GM19452 (cell line): ENCODE measurements at regions not wholly inside any gene's neighbourhood (a gene's known extent, or its start where the extent isn't known, plus 50 kb on each side); places are given as distances from the start of the nearest gene placed in this dataset.

Source experiments
- ATAC-seq: cut with Tn5 transposase; IDR thresholded peaks from one replicate; pipeline ENCODE4 v1.9.1; 2021; ENCODE audit not compliant: unreplicated experiment

DNA sequence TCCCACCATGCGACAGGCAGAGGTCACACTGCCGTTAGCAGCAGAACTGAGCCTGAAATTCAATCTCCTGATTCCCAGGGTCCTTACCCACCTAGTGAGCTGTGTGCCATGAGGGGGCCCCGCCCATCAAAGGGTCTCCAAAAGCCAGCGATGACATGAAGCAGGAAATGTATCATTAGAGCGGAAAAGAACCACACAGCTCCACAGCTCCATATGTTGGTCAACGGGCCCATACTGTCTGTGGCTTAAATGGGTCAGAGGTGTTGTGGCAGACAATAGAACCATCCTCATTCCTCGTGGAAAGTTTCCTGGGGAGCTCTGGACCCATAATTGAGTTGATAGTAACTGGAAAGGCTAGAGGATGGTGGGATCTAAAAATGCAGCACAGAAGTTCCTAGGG lies 68.1 kb upstream of the PODXL start:
- no peak for ATAC-seq

DNA sequence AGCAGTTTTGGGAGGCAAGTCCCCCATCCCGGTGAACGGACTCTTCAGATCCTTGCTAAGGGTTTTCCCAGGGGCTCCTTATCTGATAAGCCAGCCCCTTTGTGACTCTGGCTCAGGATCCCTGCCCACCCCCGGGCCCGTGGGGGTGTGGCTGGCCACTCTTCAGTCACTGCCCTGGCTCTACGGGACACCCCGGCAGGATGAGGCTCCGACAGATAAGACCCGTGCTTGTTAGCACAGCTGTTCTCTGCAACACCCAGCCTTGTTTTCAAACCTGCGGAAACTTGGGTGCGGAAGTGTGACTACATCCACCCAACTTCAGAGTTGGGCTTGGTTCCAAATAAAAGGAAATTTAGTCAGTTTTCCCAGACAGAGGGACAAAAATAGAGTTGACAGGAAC lies 66.7 kb upstream of the PODXL start:
- ATAC-seq = no peak

DNA sequence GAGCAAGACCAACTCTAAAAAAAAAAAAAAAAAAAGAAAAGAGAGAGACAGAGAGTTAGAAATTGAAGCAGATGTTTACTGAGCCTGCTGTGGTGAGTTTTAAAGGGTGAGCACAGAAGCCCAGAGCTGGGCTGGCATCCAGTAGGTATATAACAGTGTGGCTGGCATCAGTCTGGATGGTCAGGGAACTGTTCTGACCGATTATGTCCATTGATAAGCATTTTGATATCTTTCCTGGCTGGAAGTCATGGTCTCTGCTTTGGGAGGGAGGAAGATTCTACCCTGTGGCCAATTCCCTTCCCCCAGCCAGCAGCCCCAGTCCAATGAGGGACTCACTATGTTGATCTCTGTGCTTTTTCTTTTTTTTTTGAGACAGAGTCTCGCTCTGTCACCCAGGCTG lies 65.2 kb upstream of the PODXL start:
- no peak for ATAC-seq

DNA sequence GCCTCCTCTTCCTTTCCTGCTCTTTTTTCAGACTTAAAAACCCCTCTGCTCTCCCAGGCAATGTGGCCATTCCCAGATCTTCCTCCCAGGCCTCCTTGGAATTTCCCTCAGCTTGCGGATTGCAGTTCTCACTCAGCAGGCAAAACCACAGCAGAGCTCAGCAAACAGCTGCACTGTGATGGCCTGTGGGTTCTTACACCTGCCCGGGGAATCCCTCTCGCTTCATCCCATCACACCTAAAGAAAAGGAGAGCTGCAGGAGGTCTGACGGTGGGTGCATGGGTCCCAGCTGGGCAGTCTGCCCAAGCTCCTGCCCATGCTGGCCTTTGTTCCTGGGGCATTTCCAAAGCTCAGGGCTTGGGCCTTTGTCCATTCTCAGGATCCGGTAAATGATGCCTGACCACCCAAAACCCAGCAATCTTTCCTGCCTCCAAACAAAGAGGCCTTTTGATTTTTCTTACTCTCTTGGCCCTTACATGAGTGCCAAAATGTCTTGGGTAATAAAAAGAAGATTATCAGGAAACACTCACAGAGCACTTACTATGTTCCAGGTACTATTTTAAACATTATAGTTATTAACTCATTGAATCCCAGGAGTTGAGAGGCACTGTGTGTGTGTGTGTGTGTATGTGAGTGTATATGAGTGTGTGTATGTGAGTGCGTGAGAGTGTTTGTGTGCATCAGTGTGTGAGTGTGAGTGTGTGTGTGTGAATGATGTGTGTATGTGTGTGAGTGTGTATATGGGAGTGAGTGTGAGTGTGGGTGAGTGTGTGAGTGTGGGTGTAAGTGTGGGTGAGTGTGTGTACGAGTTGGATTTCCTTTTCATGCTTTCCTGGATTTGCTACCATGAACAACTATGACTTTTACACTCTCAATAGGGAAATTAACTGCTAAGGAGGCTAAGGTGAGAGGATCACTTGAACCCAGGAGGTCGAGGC lies 64.5 kb upstream of the PODXL start:
- ATAC-seq = no peak

DNA sequence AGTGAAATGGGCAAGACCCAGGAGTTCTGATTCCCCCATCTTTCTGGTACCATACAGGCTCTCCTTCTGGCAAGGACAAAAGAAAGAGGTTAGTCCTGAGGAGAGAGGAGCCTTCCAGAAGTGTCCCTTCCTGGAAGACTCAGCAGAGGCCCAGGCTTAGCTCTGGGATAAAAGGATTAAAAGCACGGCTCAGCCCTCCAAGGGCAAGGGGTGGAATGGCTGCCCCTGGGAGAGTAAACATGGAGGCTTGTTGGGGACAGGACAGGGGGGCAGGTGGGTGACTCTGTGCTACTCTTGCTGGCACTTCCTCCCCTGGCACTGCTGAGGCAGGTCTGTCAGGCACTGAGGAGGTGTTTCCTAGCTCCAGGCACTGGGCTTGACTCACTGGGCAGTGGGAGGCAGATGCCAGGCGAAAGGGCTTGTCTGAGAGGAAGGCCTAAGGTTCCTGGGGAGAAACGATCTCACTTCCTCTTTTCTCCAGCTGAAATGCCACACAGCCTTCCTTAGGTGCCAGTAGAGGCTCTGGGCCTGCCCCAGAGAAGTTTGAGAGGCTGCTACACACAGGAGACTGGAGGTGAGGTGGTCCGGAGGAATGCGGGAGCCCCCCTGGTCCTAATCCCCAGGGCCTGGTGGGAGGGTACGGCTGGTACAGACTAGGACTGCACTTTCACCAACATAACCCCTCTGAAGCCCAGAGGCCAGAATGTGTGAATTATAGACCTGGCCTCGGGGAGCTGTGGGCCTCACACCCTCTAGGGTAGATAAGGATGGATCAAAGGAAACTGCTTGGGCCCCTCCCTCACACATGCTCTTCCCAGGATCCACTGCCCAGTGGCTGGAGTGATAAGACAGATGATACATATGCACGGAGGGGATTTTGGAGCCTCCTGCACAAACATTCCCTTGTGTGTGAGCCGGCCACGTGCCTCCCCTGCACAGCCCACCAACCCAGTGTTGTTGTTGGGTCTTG lies 63.2 kb upstream of the PODXL start:
- no peak for ATAC-seq

DNA sequence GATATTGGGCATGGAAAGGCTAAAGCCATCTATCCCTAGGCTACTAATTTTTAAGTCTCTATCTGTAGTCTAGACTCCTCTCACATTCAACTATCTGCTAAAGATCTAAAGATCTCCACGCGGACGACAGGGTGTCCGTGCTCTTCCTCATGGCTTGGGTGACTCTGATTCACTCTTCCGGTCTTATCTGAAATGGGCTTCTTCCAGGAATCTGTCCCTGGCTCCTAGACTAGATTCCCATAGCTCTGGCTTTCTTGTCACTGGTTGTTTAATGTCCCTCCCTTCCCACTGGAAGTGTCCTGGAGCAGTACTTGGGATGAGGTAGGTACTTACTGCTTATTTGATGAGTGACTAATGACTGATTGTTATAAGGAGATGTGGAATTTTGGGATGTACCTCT lies 62.0 kb upstream of the PODXL start:
- ATAC-seq = no peak

DNA sequence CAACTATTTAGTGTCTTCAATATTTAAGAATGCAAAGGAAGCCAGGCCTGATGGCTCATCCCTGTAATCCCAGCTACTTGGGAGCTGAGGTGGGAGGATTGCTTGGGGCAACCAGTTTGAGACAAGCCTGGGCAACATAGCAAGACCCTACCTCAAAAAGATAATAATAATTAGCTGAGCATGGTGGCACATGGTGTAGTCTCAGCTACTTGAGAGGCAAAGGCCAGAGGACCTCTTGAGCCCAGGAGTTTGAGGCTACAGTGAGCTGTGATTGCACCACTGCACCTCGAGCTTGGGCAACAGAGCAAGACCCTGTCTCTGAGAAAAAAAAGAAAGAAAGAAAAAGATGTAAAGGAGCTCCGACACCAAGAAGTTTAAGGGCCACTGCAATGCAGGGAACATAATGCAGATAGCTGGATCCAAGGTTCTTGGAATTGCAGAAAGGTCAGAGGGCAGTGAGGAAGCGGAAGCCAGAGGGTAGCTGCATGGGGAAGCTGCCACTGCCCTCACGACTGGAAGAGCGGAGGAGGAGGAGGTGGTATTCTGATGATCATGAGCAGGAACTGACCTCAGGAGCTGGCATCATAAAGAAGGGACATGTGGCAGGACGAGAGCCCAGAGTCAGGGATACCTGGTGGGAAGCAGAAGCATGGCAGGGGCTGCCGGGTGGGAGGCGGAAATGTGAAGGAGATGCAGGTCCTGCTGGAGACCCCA lies 60.2 kb upstream of the PODXL start:
- ATAC-seq = no peak

DNA sequence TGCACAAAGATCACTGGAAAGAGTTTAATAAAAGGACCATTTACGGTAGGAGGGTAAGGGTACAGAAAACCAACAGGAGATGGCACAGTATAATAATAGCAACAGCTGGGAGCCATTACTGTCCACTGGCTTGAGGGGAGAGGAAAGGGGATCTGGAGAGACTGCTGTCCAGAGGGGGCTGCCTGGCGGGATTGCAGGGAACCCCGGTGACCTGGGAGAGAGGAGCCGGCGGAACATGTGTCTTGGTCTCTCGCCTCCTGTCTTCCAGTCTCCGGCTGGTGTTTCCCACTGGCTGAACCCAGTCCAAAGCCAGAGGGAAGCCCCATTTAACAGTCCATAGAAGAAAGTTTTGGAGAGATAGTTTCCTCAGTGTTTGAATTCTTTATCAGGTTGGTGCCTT lies 57.5 kb upstream of the PODXL start:
- no peak for ATAC-seq

DNA sequence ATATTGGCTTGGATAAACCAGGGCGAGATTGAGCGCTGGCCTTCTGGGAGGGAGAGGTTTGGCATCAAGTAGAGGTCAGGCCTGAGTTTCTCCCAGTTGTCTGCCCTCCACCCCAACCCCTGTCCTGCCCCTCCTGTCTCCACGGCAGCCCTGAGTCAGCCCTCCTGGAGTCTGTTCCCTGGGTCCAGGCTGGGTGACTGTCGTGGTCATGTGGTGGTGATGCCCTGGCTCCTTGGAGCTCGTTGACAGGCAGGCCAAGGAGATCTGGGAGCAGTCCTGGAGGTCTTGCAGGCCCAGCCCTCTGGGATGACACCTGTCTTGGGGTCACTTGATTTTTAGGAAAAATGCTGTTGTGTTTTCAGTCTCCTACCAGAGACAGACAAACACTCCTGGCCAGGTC lies 53.6 kb upstream of the PODXL start:
- ATAC-seq = no peak

DNA sequence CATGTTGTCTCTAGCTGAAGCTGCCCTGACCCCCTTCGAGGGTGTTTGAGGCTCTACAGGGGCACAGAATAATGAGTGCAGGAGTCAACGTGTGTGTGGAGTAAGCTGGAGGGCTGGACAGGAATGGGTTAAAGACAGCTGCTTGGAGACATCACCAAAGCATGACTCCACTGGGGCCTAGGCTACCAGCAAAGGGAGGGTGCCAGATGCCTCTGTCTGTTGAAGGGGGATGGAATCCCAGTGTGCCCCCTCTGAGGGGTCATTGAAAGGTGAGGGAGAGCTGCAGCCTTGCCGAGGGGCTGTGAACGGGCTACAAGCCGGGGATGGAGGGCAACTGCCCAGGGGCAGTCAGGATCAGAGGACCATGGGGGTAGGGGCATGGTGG lies 51.7 kb upstream of the PODXL start:
- ATAC-seq = no peak

DNA sequence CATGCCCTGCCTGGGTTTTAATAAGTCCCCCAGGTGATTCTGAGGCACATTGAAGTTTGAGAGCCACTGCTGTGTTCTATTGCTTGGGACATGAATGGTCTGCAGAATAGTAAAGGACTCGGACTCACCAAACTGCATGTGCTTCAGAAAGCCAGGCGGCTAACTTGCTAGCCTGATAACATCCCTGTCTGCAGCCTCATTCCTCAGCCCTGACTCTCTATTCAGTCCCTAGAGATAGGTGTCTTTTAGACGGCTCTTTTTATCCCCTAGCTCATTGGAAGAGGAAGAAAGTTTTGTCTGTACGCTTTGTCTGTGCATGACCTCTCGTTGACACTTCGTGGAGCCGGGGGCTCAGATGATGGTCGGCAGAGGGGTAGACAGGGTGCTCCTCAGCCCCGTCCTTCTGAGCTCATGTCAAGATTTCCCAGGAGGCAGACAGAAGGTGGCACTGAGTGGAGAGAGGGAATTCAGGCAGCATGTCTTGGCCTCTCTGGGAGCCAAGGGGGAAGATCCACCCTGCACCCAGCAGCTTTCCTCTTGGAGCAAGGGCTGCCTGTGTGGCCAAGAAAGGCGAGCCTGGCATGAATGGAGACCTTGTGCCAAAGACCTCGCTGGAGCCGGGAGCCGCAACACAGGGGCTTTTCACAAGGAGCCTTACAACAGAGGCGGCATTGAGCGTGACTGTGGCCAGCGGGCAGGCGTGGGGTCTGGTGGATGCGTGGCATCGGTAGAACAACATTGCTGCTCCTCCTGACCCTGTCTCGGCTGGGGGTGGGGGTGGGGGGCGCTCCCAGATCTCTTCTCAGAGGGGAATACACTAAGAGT lies 51.1 kb upstream of the PODXL start:
- ATAC-seq = no peak

DNA sequence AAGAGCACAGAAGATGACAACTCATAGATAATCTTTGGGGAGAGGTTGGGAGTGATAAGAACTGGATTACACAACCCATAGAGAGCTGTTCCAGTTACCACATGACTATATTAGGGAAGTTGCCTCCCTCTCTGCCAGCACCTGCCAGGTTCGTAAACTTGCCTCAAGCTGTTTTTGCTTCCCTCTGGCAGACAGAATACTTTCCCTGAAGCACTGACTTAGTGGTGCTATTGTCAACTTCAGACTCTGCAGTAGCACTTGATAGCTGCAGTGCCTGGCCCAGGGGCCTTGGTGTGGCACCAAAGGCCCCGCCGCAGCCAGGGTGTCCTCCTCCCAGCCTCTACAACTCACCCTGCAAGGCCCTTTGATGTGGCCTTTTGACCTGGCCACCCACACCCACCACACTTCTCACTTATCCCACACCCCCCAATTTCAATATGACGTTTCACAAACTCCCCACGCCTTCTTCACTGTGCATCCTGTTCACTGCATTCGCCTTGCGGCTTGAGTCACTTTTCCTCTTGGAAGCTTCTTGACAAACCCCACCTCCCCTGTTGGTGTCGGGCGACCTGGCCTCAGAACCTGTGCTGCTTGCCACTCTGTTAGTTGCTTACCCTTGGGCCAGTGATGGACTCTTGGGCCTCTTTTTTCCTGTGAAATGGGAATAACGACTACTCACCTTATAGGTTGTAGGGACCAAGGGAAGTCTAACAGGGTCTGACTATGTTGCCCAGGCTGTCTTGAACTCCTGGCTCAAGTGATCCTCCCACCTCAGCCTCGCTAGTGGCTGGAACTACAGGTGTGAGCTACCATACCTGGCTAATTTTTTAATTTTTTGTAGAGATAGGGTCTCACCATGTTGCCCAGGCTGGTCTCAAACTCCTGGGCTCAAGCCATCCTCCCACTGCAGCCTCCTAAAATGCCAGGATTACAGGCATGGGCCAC lies 50.2 kb upstream of the PODXL start:
- ATAC-seq = no peak
